ENCODE measurements at regions not wholly inside any gene's neighbourhood (a gene's known extent, or its start where the extent isn't known, plus 50 kb on each side); places are given as distances from the start of the nearest gene placed in this dataset.

- TF ChIP-seq, protein P1, sequence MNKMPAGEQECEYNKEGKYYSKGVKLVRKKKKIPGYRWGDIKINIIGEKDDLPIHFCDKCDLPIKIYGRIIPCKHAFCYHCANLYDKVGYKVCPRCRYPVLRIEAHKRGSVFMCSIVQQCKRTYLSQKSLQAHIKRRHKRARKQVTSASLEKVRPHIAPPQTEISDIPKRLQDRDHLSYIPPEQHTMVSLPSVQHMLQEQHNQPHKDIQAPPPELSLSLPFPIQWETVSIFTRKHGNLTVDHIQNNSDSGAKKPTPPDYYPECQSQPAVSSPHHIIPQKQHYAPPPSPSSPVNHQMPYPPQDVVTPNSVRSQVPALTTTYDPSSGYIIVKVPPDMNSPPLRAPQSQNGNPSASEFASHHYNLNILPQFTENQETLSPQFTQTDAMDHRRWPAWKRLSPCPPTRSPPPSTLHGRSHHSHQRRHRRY (tag by site-specific recombination; IDR thresholded peaks at IDR 0.05), result no peak
- TF ChIP-seq ZNF626 (tag by site-specific recombination; IDR thresholded peaks at IDR 0.05) (no peak; the same call in 1 of the 2 replicates), CTCF (tag by site-specific recombination; IDR thresholded peaks at IDR 0.05) (peak; percentile 83), ZNF248 (tag by site-specific recombination; IDR thresholded peaks at IDR 0.05) (no peak), RBAK (tag by site-specific recombination; IDR thresholded peaks at IDR 0.05) (no peak), KLF9 (tag by site-specific recombination; IDR thresholded peaks at IDR 0.05; ENCODE audit: low read depth) (no peak), ZNF423 (tag by site-specific recombination; IDR thresholded peaks at IDR 0.05) (no peak), ZNF777 (tag by site-specific recombination; IDR thresholded peaks at IDR 0.05; ENCODE audit: borderline replicate concordance) (no peak), ZNF555 (tag by site-specific recombination; conservative IDR thresholded peaks at IDR 0.05) (no peak), REST (tag by site-specific recombination; IDR thresholded peaks at IDR 0.05) (no peak), ZNF239 (tag by site-specific recombination; IDR thresholded peaks at IDR 0.05) (no peak), GLIS1 (tag by site-specific recombination; IDR thresholded peaks at IDR 0.05) (no peak), BCL11B (tag by site-specific recombination; IDR thresholded peaks at IDR 0.05; ENCODE audit: low read depth) (no peak)
Observed at GRCh38 chr1:67535474-67535873, 105.3 kb upstream of the SERBP1 start.

Measured in HEK293 (cell line).